GM23338 (cell line): ENCODE measurements at regions not wholly inside any gene's neighbourhood (a gene's known extent, or its start where the extent isn't known, plus 50 kb on each side); places are given as distances from the start of the nearest gene placed in this dataset.

Source experiments
- ATAC-seq: fragments of 200-7000 bp; cut with Tn5 transposase; 3 replicates; pipeline ENCODE4 v1.9.1; 2020
- DNase-seq: peaks from one replicate; pipeline ENCODE4 v3.0.0-alpha.2; 2015; ENCODE audit warnings: low spot score
- H2AFZ ChIP-seq: fragments of 200-600 bp; sonication (generic); 2 replicates; pipeline ENCODE4 v1.8.0; 2016; ENCODE audit warnings: antibody characterized with exemption, mild to moderate bottlenecking, moderate library complexity
- H3F3A ChIP-seq: fragments of 200-600 bp; sonication (generic); replicated peaks from 2 replicates; pipeline ENCODE4 v1.8.0; 2017; ENCODE audit warnings: antibody characterized with exemption, mixed run types, low read depth
- H3K27ac ChIP-seq: fragments of 200-600 bp; sonication (generic); 2 replicates; pipeline ENCODE4 v1.6.1; 2016; ENCODE audit warnings: low read depth
- H3K27me3 ChIP-seq: fragments of 200-600 bp; sonication (generic); 2 replicates; pipeline ENCODE4 v1.8.0; 2016; ENCODE audit warnings: mild to moderate bottlenecking, mixed run types, moderate library complexity; ENCODE audit not compliant: insufficient read depth
- H3K36me3 ChIP-seq: fragments of 200-600 bp; sonication (generic); 2 replicates; pipeline ENCODE4 v1.8.0; 2016; ENCODE audit warnings: mild to moderate bottlenecking; ENCODE audit not compliant: insufficient read depth
- H3K4me1 ChIP-seq: fragments of 200-600 bp; sonication (generic); 2 replicates; pipeline ENCODE4 v1.8.0; 2016; ENCODE audit warnings: mild to moderate bottlenecking, moderate library complexity; ENCODE audit not compliant: insufficient read depth
- H3K4me2 ChIP-seq: fragments of 200-600 bp; sonication (generic); 2 replicates; pipeline ENCODE4 v1.7.1; 2017; ENCODE audit warnings: mixed run types
- H3K4me3 ChIP-seq: fragments of 200-600 bp; sonication (generic); 2 replicates; pipeline ENCODE4 v1.6.1; 2016; ENCODE audit warnings: mixed run types
- H3K79me2 ChIP-seq: fragments of 200-600 bp; sonication (generic); replicated peaks from 2 replicates; pipeline ENCODE4 v1.8.0; 2017; ENCODE audit warnings: mild to moderate bottlenecking; ENCODE audit not compliant: insufficient read depth
- H3K9me2 ChIP-seq: fragments of 200-600 bp; sonication (generic); 2 replicates; pipeline ENCODE4 v1.8.0; 2017; ENCODE audit not compliant: insufficient read depth
- H4K20me1 ChIP-seq: fragments of 200-600 bp; sonication (generic); replicated peaks from 2 replicates; pipeline ENCODE4 v1.8.0; 2017; ENCODE audit warnings: mild to moderate bottlenecking; ENCODE audit not compliant: insufficient read depth
- H3K27ac Mint-ChIP-seq: 2 replicates; pipeline ENCODE4 v1.8.0; 2020; ENCODE audit warnings: inconsistent platforms, mild to moderate bottlenecking, moderate library complexity, mixed read lengths
- H3K27me3 Mint-ChIP-seq: 3 replicates; pipeline ENCODE4 v1.8.0; 2022; ENCODE audit warnings: low read depth, mild to moderate bottlenecking, moderate library complexity, mixed read lengths, inconsistent platforms; ENCODE audit not compliant: insufficient read depth, poor library complexity
- H3K36me3 Mint-ChIP-seq: 3 replicates; pipeline ENCODE4 v1.8.0; 2021; ENCODE audit warnings: low read depth, mild to moderate bottlenecking, inconsistent platforms, moderate library complexity, mixed read lengths
- H3K4me1 Mint-ChIP-seq: 3 replicates; pipeline ENCODE4 v1.8.0; 2020; ENCODE audit warnings: mild to moderate bottlenecking, inconsistent platforms, mixed read lengths
- H3K4me3 Mint-ChIP-seq: 3 replicates; pipeline ENCODE4 v1.8.0; 2021; ENCODE audit warnings: moderate library complexity, mild to moderate bottlenecking, inconsistent platforms, mixed read lengths
- H3K9me3 Mint-ChIP-seq: 3 replicates; pipeline ENCODE4 v1.8.0; 2020; ENCODE audit warnings: moderate library complexity, mild to moderate bottlenecking, inconsistent platforms, mixed read lengths
- CTCF ChIP-seq, 2 experiments: fragments of 200-600 bp in 1 of 2; sonication (generic) in 1 of 2; conservative IDR thresholded peaks; 2 replicates each; pipeline versions ENCODE4 v1.5.1 to v1.6.1; 2016 to 2017; ENCODE audit warnings: antibody characterized with exemption in 2 of 2, low read depth in 2 of 2, mild to moderate bottlenecking in 2 of 2, moderate library complexity in 1 of 2
- ETS1 ChIP-seq: IDR thresholded peaks from 2 replicates; pipeline ENCODE4 v1.6.1; 2016; ENCODE audit warnings: antibody characterized with exemption
- EZH2 ChIP-seq: fragments of 200-600 bp; sonication (generic); IDR thresholded peaks from one replicate; pipeline ENCODE4 v1.8.0; 2017; ENCODE audit warnings: antibody characterized with exemption, mild to moderate bottlenecking, low read depth; ENCODE audit not compliant: unreplicated experiment
- EZH2phosphoT487 ChIP-seq: fragments of 200-600 bp; sonication (generic); IDR thresholded peaks from one replicate; pipeline ENCODE4 v1.8.1; 2018; ENCODE audit warnings: antibody characterized with exemption; ENCODE audit not compliant: unreplicated experiment
- JUNB ChIP-seq: IDR thresholded peaks from one replicate; pipeline ENCODE4 v1.6.1; 2016; ENCODE audit warnings: antibody characterized with exemption; ENCODE audit not compliant: unreplicated experiment
- POLR2AphosphoS5 ChIP-seq: IDR thresholded peaks from 2 replicates; pipeline ENCODE4 v1.6.1; 2016; ENCODE audit warnings: antibody characterized with exemption, low read depth
- REST ChIP-seq: IDR thresholded peaks from one replicate; pipeline ENCODE4 v1.6.1; 2018; ENCODE audit warnings: antibody characterized with exemption; ENCODE audit not compliant: unreplicated experiment
- STAT1 ChIP-seq: IDR thresholded peaks from one replicate; pipeline ENCODE4 v1.6.1; 2016; ENCODE audit warnings: antibody characterized with exemption; ENCODE audit not compliant: unreplicated experiment
- ZNF114 ChIP-seq: fragments of 250-450 bp; sonication (Bioruptor Pico); IDR thresholded peaks from 2 replicates; pipeline ENCODE4 v1.5.0; 2020; ENCODE audit warnings: mild to moderate bottlenecking, moderate library complexity
- ZNF331 ChIP-seq: fragments of 250-450 bp; sonication (Bioruptor Pico); IDR thresholded peaks from 2 replicates; pipeline ENCODE4 v1.5.0; 2020; ENCODE audit warnings: low read depth, mild to moderate bottlenecking, moderate library complexity

- TF ChIP-seq EZH2 = no peak
- no peak for TF ChIP-seq JUNB
- TF ChIP-seq POLR2AphosphoS5 = no peak
Measured at GRCh38 chr5:165139721-165140120, 1634.3 kb downstream of the MAT2B start (continued).

GRCh38 chr5:165143741-165144140 is 1638.3 kb downstream of the MAT2B start:
- H3K27me3 ChIP-seq = no peaks in the 10 kb centered on the region
- no peak overlapping the region for H3K27ac ChIP-seq
- H3K4me1 ChIP-seq = peaks cover 23% of the 10 kb centered on the region
- peaks cover 6% of the 10 kb centered on the region for H3K9me2 ChIP-seq
- Mint-ChIP-seq H3K4me3 (no peak overlapping the region), H3K27me3 (no peaks in the 10 kb centered on the region), H3K36me3 (peaks cover 2% of the 10 kb centered on the region; the same call in 1 of the 3 replicates), H3K4me1 (peaks cover 25% of the 10 kb centered on the region), H3K27ac (no peak overlapping the region), H3K9me3 (no peaks in the 10 kb centered on the region)
- no peaks in the 10 kb centered on the region for H3F3A ChIP-seq
- TF ChIP-seq EZH2phosphoT487 (no peak), REST (no peak), ZNF331 (CRISPR knock-in tag) (no peak), POLR2AphosphoS5 (no peak), STAT1 (no peak), CTCF (conservative IDR thresholded peaks at IDR 0.05; ENCODE audit: low read depth in 2 of 2) (no peak), ZNF114 (CRISPR knock-in tag) (no peak), JUNB (no peak), ETS1 (no peak)
- DNase-seq (no peak), ATAC-seq (no peak; the same call in 2 of the 3 replicates)
- no peaks in the 10 kb centered on the region for H3K36me3 ChIP-seq
- no peaks in the 10 kb centered on the region for H3K79me2 ChIP-seq
- H3K4me2 ChIP-seq = no peak overlapping the region
- H2AFZ ChIP-seq = peak overlapping the region; percentile 87
- H4K20me1 ChIP-seq = no peaks in the 10 kb centered on the region
- H3K4me3 ChIP-seq = no peak overlapping the region
